Stimulated activated naive B cell treated with anti-CD40 and anti-IgM and Interleukin-4, amounts not matched to agents 10 μg/mL and 1 μg/mL and 100 μg/mL, for 72 hours (primary cell): ENCODE measurements at regions not wholly inside any gene's neighbourhood (a gene's known extent, or its start where the extent isn't known, plus 50 kb on each side); places are given as distances from the start of the nearest gene placed in this dataset.
"Not testable (repeated sequence)": the region's sequence is repeated elsewhere in the genome, so short reads cannot be mapped to it uniquely, and the experiment has no call there.

ENCODE experiments used
- ATAC-seq, 2 donors: fragments of 150-1000 bp; cut with Tn5 transposase; replicated peaks; 2 replicates each; pipeline ENCODE4 v1.10.0; 2021; ENCODE audit warnings: moderate library complexity in 1 of 2
- DNase-seq: peaks from one replicate; pipeline ENCODE4 v3.0.0; 2021
- H3K27ac Mint-ChIP-seq: one replicate; pipeline ENCODE4 v1.8.0; 2022; ENCODE audit warnings: mild to moderate bottlenecking, mixed read lengths
- H3K27me3 Mint-ChIP-seq, 2 donors: one replicate each; pipeline ENCODE4 v1.8.0; 2022; ENCODE audit warnings: mixed read lengths in 2 of 2
- H3K36me3 Mint-ChIP-seq, 2 donors: one replicate each; pipeline ENCODE4 v1.8.0; 2022; ENCODE audit warnings: mixed read lengths in 2 of 2, mild to moderate bottlenecking in 1 of 2
- H3K4me1 Mint-ChIP-seq, 2 donors: one replicate each; pipeline ENCODE4 v1.8.0; 2022; ENCODE audit warnings: mixed read lengths in 2 of 2, mild to moderate bottlenecking in 1 of 2
- H3K4me3 Mint-ChIP-seq, 2 donors: one replicate each; pipeline ENCODE4 v1.8.0; 2022; ENCODE audit warnings: mild to moderate bottlenecking in 2 of 2, mixed read lengths in 2 of 2, moderate library complexity in 1 of 2
- H3K9me3 Mint-ChIP-seq, 2 donors: one replicate each; pipeline ENCODE4 v1.8.0; 2022; ENCODE audit warnings: mixed read lengths in 2 of 2, mild to moderate bottlenecking in 1 of 2

GRCh38 chr3:186464424-186465093 is 79.6 kb downstream of the CRYGS start:
- Mint-ChIP-seq H3K36me3 (no peaks in the 10 kb centered on the region), H3K4me1 (peaks cover under 1 to 3% of the 10 kb centered on the region in 2 donors), H3K4me3 (no peak overlapping the region), H3K27me3 (peaks cover 4 to 8% of the 10 kb centered on the region in 2 donors), H3K9me3 (no peaks in the 10 kb centered on the region), H3K27ac (no peak overlapping the region)
- DNase-seq (no peak), ATAC-seq (peak; percentile 39 to 44)

GRCh38 chr3:186461141-186461540 is 83.0 kb downstream of the CRYGS start:
- H3K36me3 Mint-ChIP-seq: no peaks in the 10 kb centered on the region
- no peak for ATAC-seq
- no peak overlapping the region for H3K27ac Mint-ChIP-seq
- H3K27me3 Mint-ChIP-seq: peaks cover 0 to 4% of the 10 kb centered on the region in 2 donors
- no peaks in the 10 kb centered on the region for H3K4me1 Mint-ChIP-seq
- no peak overlapping the region for H3K4me3 Mint-ChIP-seq
- no peak for DNase-seq
- no peaks in the 10 kb centered on the region for H3K9me3 Mint-ChIP-seq

DNA sequence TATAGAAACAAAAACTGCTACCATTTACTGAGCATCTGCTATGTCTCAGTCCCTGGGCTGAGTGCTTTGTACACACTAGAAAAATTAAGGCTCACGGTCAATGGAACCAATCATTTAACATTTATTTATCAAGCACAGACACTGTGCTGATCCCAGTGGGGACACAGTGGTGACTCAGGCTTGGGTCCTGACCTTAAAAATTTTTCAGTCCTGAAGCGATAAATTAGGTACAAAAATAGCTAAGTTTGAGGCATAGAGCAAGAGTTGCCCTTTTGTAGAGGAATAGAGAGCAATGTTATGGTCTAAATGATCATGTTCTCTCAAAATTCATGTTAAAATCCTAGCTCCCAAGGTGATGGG is 85.1 kb downstream of the CRYGS start:
- Mint-ChIP-seq H3K27ac (no peak overlapping the region), H3K4me3 (no peak overlapping the region), H3K9me3 (no peaks in the 10 kb centered on the region), H3K36me3 (no peaks in the 10 kb centered on the region), H3K27me3 (peaks cover 0 to 4% of the 10 kb centered on the region in 2 donors), H3K4me1 (no peaks in the 10 kb centered on the region)
- ATAC-seq: no peak
- DNase-seq: no peak

DNA sequence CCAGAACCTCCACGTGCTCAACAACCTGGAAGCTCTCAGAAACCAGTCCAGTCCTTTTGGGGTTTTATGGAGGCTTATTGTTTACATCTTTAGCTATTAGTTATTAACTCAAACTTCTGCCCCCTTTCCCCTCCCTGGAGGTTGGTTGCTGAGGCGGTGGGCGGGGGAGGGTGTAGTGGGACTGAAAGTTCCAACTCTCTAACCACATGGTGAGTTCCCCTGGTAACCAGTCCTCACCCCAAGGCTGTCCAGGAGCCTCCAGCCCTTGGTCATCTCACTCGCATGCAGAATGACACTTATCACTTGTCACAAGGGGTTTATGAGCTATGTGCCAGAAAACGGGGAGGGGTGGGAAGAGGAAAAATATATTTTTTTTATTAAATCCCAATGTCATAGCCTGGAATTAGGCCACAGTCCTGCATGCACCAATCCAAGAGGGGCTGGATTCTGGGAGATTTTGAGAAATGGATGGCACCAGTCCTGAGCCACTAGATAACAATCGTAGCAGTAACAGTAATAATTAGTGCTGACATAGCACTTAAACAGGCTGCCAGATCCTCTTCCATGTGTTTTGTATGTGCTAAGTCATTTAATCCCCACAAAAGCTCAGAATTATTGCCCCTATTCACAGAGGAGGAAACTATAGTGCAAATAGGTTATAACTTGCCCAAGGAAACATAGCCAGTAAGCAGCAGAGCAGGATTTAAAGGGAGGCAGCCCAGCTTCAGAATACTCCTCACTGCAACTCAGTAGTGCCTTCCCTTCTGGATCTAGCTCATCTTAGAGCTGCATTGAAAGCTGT is 85.7 kb downstream of the CRYGS start:
- no peak for DNase-seq
- Mint-ChIP-seq H3K9me3 (no peaks in the 10 kb centered on the region), H3K4me1 (no peaks in the 10 kb centered on the region), H3K36me3 (no peaks in the 10 kb centered on the region), H3K4me3 (no peak overlapping the region), H3K27me3 (peaks cover 0 to 4% of the 10 kb centered on the region in 2 donors), H3K27ac (no peak overlapping the region)
- no peak for ATAC-seq

- ATAC-seq (no peak), DNase-seq (no peak)
- Mint-ChIP-seq H3K27me3 (peaks cover 0 to 4% of the 10 kb centered on the region in 2 donors), H3K9me3 (no peaks in the 10 kb centered on the region), H3K4me3 (no peak overlapping the region), H3K4me1 (no peaks in the 10 kb centered on the region), H3K27ac (no peak overlapping the region), H3K36me3 (no peaks in the 10 kb centered on the region)
Observed at GRCh38 chr3:186457236-186457635, 86.9 kb downstream of the CRYGS start.

- H3K36me3 Mint-ChIP-seq: no peaks in the 10 kb centered on the region
- H3K27me3 Mint-ChIP-seq: peaks cover 0 to 4% of the 10 kb centered on the region in 2 donors
- ATAC-seq (no peak), DNase-seq (no peak)
- H3K4me1 Mint-ChIP-seq: no peaks in the 10 kb centered on the region
- no peak overlapping the region for H3K27ac Mint-ChIP-seq
- H3K4me3 Mint-ChIP-seq: no peak overlapping the region
- H3K9me3 Mint-ChIP-seq: no peaks in the 10 kb centered on the region
Observed at GRCh38 chr3:186456731-186457191, 87.4 kb downstream of the CRYGS start.

GRCh38 chr3:186454881-186455703 is 89.1 kb downstream of the CRYGS start:
- Mint-ChIP-seq H3K27me3 (peaks cover 0 to 1% of the 10 kb centered on the region in 2 donors), H3K27ac (no peak overlapping the region), H3K4me3 (no peak overlapping the region), H3K4me1 (peaks cover 0 to 3% of the 10 kb centered on the region in 2 donors), H3K9me3 (no peaks in the 10 kb centered on the region), H3K36me3 (no peaks in the 10 kb centered on the region)
- no peak for ATAC-seq
- DNase-seq: no peak

GRCh38 chr3:186453531-186453930 is 90.6 kb downstream of the CRYGS start:
- Mint-ChIP-seq H3K4me3 (no peak overlapping the region), H3K9me3 (no peaks in the 10 kb centered on the region), H3K27me3 (no peaks in the 10 kb centered on the region), H3K27ac (no peak overlapping the region), H3K4me1 (peaks cover 0 to 3% of the 10 kb centered on the region in 2 donors), H3K36me3 (no peaks in the 10 kb centered on the region)
- DNase-seq (no peak), ATAC-seq (no peak)

- Mint-ChIP-seq H3K9me3 (no peaks in the 10 kb centered on the region), H3K4me1 (peaks cover 0 to 3% of the 10 kb centered on the region in 2 donors), H3K27ac (no peak overlapping the region), H3K36me3 (no peaks in the 10 kb centered on the region), H3K4me3 (no peak overlapping the region), H3K27me3 (no peaks in the 10 kb centered on the region)
- ATAC-seq: no peak
- no peak for DNase-seq
Observed at GRCh38 chr3:186452517-186452916, 90.5 kb upstream of the DGKG start.

DNA sequence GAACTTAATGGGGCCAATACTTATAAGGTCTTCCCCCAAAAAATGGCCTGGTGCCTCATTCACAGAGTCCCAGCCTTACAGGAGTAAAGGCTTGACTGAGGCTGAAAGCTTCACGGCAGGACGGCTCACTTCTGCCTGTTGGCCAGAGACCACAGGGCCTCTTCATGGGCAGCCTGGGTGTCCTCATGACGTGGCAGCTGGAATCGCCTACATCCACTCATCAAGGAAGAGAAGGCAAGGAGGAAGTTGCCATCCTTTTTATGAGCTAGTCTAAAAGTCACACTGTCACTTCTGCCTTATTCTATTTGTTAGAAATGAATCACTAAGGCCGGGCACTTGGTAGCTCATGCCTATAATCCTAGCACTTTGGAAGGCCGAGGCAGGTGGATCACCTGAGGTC is 89.3 kb upstream of the DGKG start:
- no peaks in the 10 kb centered on the region for H3K9me3 Mint-ChIP-seq

DNA sequence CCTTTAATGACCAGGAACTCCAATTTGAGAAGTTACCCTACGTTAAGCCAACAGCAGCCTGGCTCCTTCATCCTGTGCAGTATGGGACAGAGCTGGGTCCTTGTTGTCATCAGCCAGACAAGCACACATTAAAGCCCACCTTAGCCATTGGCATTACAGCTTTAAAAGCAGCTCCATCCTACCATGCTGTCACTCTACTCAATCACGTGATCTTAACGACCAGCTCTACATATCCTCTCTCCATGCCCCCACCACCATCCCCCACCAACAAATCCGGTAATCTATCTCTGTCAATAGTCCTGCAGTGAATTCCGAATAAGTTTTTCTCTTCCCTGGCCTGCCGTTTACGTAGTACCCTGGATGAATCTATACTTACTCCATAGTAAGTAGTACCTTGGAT is 82.9 kb upstream of the DGKG start:
- ATAC-seq (no peak), DNase-seq (no peak)
- Mint-ChIP-seq H3K27me3 (no peaks in the 10 kb centered on the region), H3K27ac (no peak overlapping the region), H3K36me3 (no peaks in the 10 kb centered on the region), H3K4me3 (no peak overlapping the region), H3K4me1 (no peaks in the 10 kb centered on the region), H3K9me3 (no peaks in the 10 kb centered on the region)

More for the DNA sequence above, 89.3 kb upstream of the DGKG start:
- H3K4me3 Mint-ChIP-seq: no peak overlapping the region
- no peaks in the 10 kb centered on the region for H3K36me3 Mint-ChIP-seq
- ATAC-seq: peak in 1 of 2 donors; percentile 53
- H3K27me3 Mint-ChIP-seq: no peaks in the 10 kb centered on the region
- H3K27ac Mint-ChIP-seq: no peak overlapping the region
- H3K4me1 Mint-ChIP-seq: peaks cover 0 to 3% of the 10 kb centered on the region in 2 donors
- no peak for DNase-seq

DNA sequence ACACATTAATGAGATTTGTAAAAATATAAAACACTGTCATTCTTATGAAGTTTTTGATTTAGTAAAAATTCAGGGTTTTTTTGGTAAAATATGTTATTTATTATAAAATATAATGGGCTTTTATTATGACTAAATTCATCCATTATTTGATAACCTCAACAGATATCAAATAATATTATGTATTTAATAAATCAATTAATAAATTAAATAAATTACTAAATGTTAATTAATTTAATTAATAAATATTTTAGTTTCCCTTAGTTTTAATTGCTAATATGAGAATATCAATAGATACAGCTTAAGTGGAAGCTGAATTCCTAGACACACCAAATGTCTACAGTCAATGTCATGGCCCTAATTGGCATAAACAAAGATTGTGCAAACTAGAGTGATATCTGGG is 82.3 kb upstream of the DGKG start:
- ATAC-seq (no peak), DNase-seq (no peak)
- no peak overlapping the region for H3K4me3 Mint-ChIP-seq
- H3K27ac Mint-ChIP-seq: no peak overlapping the region
- H3K36me3 Mint-ChIP-seq: no peaks in the 10 kb centered on the region
- no peaks in the 10 kb centered on the region for H3K4me1 Mint-ChIP-seq
- no peaks in the 10 kb centered on the region for H3K9me3 Mint-ChIP-seq
- no peaks in the 10 kb centered on the region for H3K27me3 Mint-ChIP-seq

DNA sequence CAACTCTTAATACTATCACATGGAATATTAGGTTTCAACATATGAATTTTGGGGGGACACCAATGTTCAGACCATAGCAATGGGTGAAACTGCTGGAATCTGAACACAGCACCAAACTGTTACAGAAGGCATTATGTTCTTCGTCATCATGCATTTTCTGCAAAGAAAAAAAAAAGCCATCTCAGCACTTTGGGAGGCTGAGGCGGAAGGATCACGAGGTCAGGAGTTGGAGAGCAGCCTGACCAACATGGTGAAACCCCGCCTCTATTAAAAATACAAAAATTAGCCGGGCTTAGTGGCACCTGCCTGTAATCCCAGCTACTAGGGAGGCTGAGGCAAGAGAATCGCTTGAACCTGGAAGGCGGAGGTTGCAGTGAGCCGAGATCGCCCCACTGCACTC is 80.9 kb upstream of the DGKG start:
- not testable (repeated sequence) for H3K4me1 Mint-ChIP-seq, H3K4me3 Mint-ChIP-seq, H3K9me3 Mint-ChIP-seq, H3K27ac Mint-ChIP-seq, H3K36me3 Mint-ChIP-seq, ATAC-seq, H3K27me3 Mint-ChIP-seq, DNase-seq

DNA sequence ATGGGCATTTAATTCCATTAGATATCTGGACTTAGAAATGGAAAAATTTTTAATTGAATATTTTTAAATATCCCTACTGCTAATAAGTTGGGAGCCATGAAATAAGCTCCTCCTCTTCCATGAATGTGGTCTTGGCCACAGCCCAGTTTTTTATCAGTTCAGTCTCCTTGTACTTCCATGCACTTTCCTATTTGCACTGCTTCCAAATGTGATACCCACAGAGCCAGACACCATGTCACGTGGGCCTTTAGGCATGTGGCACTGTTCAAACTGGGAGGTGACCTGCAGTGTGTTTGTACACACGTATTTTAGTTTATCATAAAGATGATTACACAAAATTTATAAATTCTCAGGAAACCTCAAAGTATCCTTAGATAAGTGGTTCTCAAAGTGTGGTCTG is 80.1 kb upstream of the DGKG start:
- no peak for DNase-seq
- no peak overlapping the region for H3K27ac Mint-ChIP-seq
- no peak for ATAC-seq
- no peak overlapping the region for H3K4me3 Mint-ChIP-seq
- no peaks in the 10 kb centered on the region for H3K27me3 Mint-ChIP-seq
- no peaks in the 10 kb centered on the region for H3K36me3 Mint-ChIP-seq
- H3K4me1 Mint-ChIP-seq: no peaks in the 10 kb centered on the region
- no peaks in the 10 kb centered on the region for H3K9me3 Mint-ChIP-seq
